GM21423 (cell line): ENCODE measurements at regions not wholly inside any gene's neighbourhood (a gene's known extent, or its start where the extent isn't known, plus 50 kb on each side); places are given as distances from the start of the nearest gene placed in this dataset.

Experiments used
- ATAC-seq: cut with Tn5 transposase; IDR thresholded peaks from one replicate; pipeline ENCODE4 v1.9.1; 2021; ENCODE audit warnings: mild to moderate bottlenecking, moderate library complexity; ENCODE audit not compliant: unreplicated experiment

DNA sequence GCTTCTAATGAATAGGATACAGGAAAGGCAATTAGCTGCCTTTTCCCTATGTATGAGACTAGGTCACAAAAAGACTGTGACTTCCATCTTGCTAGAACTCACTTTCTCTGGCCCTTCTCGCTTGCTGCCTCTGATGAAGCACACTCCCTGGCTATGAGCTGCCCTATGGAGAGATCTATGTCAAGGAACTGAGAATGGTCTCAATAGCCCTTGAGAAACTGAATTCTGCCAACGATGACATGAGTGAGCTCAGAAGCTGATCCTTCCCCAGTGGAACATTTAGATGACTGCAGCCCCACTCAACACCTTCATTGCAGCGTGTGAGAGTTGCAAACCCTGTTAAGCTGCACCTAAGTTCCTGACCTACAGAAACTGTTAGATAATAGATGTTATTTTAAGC, 309.8 kb downstream of the COG6 start:
- no peak for ATAC-seq

DNA sequence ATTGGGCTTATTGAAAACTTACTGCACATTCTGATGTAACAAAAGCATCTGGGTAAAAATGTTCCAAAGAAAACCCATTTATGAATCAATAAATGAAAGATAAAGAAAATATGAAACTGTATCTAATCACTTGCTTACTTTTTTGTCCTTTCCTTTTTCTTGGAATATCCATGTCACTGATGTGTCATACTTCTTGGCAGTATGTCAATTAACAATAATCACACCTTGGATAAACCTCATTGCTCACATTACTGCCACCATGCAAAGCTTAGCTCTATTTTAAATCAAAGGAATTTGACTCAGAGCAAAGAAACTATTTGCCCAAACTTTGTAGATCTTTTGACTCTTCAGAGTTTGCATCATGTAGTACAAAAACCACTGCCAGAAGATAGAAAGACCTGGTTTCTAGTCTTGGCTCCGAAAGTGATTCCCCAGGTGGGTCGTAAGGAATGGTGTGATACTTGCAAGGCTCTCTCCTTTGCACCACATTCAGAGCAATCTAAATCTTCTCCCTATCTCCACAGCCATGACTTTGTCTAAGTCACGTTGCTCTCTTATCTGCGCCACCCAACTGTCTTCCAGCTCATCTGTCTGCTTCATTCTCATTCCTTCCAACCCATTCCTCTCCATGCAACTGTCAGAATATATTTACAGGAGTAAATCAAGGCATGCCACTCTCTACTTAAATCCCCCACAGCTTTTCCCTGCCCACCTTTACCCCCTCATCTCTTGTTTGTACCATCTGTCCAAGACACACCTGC, 311.9 kb downstream of the COG6 start:
- no peak for ATAC-seq

DNA sequence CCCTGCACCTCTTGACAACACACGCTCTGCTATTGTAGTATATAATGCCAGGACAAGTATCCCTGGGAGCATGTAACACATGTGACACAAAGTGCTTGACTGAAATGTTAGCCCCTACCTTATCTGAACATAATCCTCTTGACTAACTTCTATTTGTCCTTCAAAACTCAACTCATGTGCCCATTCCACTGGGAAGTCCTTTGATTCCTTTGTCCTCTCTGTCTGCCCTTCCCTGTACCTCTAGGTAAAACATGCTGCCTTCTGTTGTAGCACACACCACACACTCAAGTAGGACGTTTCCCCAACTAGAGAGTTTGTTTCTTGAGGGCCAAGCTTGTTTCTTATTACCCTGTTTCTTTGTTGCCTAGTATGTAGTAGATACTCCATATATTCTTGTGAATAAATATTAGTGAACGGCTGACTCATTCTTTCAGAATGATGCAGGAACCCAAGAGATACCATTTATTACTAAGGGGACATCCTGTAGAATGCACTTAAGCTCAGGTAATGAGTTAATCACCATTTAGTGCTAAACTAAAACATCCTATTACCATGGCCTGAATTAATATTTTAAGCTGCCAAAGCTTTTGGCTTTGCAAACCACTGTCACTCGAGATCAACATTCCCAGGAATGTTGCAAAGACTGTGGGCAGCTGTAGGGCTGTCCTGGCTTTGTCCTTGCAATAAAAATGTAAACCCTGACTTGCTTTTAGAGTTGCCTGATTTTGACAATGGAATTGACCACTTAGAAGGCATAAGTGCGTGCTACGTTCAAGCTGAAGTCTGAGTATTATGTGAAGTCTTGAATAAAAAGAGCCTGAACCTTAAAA, 313.4 kb downstream of the COG6 start:
- no peak for ATAC-seq

DNA sequence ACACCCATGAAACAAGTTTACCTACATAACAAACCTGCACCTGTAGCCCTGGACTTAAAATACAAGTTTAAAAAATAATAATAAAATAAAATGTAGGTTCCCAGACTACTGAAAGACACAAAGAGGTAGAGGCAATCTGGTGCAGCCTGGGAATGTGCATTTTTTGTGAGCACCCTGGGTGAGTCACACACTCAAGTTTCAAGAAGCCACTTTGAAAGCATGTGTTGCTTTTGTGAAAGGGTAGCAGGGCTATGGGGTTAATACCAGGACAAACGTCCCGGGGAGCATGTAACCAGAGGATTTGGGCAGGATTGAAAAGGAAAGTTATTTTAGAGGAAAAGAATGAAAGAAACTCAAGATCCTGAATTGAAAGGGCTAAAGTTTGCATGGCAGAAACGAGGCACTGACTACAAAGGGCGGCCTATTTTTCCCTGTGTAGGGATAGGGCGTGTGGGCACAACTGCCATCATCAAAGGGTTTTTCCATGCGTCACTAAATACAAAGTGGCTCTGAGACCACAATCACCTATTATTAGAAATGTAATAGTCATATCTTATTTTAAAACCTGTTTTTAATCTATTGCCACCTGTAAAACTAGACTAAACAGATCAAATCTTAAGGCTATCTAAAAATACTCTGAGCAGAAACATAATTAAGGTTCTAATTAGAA, 314.9 kb downstream of the COG6 start:
- no peak for ATAC-seq

DNA sequence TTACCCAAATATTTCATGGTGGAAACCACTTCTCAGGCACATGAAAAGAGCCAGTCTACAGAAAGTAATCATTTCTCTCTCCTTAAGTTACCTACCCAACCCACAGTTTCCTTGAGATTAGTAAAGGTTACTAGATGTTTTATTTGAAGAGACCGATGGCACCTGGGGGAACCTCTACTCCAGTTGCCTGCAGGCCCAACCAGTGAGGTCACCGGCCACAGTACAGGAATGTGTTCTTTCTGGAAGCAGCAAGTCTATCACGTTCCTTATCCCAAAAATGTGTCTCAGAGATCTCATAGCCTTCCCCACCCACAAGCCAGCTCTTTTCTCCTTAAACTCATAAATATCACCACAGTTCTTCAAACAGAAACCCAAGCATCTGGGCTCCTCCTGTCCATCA, 316.1 kb downstream of the COG6 start:
- ATAC-seq, result no peak

DNA sequence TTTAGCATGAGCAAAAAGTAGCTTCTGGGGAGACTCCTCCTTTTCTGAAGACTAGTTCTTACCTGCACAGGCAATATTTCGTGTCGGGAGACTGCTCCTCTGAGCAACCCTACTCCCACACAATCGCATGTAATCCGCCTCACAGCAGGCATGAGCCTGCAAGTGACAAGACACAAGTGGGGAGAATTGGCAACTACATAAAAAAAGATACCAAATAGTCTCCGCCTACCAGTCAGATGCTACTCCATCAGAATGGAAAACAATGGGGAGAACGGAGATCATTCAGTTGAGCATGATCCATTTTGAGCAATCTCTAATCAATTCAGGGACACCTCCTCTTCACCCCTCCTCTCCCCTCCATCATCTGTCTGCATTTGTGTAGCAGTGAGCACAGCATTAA, 321.0 kb downstream of the COG6 start:
- ATAC-seq, result no peak

DNA sequence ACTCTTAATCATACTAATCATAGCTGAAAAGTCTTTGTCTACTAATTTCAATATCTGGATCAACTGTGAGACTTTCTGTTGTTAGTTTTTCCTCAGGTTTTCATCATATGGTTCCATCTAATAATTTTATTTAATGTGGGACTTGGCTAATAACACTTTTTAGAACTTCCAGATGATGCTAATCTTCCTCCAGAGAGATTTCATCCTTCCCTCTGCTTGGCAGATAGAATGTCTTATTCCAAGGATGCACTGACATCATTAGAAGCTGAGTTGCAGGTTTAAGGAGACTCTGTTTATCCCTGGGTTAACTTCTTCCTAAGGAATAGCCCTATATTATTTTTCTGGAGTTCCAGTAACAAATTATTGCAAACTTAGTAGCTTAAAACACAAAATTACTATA, 325.6 kb downstream of the COG6 start:
- no peak for ATAC-seq

DNA sequence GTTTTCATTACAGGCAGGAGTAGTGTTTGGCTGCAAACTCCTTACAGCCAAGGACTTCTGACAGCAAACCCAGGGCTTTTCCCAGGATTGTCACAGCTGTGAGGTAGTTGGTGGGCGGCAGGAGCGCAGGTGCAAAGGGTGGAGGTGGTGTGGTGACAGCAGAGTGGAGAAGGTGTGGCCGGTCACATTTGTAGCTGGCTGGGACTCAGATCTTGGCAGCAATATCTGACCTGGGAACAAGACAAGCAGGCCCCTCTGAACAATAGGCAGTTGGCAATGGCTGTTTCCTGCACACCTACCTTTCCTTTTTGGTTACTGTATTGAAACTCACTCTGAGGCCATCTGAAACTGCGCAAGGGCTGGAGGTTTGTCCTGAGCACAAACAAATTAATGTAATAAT, 327.3 kb downstream of the COG6 start:
- ATAC-seq, result no peak

DNA sequence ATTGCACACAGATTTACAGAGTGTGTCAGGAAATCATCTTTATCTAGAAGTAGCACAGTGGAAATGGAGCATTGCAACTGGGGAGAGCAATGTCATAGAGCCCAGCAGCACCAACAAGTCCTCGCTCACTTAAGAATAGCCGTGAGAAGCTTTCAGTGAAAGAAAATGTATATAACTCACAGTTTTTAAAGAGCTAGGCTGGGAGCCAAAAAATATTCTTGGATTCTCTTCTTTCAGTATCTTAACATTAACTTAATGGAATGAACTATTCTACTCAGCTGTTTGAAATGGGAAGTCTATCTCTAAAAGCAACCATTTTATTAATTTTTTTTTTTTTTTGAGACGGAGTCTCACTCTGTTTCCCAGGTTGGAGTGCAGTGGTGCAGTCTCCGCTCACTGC, 329.6 kb downstream of the COG6 start:
- ATAC-seq, result no peak

DNA sequence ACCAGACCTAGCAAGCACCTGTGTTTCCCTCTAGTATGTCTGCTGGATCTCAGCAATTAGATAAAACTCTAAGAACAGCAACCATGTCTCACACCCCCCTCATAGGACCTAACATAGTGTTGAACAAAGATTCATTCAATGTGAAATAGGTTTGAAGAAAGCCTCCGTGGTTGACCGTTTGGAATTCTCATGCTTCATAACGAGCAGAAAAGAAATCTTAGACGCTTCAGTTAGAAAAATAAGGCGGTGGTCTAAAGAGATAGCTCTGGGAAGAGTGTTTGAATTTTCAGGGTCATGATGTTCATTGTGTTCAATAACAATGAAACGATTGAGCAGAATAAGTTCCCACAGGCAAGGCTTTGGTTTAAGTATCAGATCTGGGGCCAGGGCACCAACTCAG, 332.9 kb downstream of the COG6 start:
- no peak for ATAC-seq

DNA sequence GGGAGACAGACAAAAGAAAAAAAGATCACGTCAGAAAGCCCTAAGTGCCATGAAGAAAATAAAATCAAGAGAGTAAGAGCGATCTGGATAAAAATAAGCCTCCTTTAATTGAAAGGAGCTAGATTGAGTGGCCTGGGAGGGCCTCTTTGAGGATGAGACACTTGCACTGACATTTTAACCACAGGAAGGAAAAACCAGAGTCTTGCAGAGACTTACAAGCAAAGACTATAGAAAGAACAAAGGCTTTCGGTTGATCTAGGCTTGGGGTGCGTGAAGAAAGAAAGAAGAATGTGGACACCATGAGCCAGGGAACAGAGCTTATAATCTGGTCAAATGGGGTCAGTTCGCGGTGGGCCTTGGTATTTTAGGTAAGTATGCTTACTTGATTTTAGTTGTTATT, 342.7 kb downstream of the COG6 start:
- no peak for ATAC-seq

DNA sequence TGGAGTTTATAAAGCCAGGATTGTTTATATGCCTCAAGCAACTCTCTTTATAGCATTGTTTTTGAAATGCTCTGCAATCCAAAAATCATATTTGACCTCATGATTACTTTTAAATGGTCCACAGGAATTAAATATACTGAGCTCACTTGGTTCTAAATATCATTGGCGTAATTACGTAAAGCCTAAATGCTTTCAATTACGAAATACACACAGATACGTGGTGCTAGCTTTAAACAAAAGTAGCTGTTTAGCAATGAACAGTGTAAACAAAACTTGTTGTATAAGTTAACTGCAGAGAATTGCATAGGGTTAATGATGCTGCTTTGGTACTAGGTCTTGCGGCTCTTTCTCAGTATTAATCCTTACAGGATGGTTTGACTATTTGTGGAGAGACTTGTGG, 346.6 kb downstream of the COG6 start:
- ATAC-seq, result no peak

DNA sequence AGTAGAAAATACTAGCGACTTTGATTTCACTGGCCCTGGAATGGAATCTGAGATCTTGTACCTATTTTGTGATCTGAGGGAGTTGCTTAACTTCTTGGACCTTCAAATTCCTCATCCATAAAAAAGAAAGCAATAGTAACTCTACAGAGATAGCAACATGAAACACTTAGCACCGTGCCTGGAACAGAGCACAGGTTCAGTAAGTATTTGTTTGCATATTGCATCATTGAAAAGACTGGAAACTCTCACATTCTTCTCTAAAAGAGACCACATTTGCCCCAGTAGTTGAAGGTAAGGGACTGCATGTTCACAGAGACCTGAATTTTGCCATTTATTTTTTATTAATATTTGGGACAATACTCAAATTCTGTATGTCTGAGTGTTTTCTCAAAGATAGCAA, 358.1 kb downstream of the COG6 start:
- ATAC-seq, result no peak

DNA sequence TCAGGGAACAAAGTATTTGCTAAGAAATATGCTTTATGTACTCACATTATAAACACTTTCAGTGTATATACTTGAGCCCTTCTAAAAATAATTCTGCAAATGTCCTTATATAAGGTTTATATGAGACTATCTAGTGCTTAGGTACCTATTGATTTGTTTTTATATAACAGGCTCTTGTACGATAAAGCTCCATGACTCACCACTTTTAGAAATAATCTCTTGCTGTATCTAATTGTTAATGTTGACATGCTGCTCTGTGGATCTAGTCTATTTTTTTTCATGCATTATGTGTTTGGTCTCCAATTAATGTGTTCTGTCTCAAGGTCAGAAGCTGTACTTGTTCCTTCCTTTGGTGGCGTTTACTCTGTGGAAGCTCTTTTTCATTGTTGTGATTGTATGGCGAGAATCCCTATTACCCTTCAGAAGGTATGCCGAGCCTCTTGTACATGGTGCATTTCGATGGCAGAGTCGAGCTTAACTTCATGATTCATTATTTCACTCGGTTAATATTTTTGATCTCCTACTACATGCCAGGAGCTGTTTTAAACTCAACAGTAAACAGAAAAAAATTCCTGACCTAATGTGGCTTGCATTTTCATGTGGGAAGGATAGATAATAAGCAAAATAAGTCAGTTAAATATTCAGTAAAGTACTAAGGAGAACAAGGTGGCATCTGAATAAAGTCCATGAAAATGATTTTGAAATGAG, 361.6 kb downstream of the COG6 start:
- ATAC-seq, result no peak

DNA sequence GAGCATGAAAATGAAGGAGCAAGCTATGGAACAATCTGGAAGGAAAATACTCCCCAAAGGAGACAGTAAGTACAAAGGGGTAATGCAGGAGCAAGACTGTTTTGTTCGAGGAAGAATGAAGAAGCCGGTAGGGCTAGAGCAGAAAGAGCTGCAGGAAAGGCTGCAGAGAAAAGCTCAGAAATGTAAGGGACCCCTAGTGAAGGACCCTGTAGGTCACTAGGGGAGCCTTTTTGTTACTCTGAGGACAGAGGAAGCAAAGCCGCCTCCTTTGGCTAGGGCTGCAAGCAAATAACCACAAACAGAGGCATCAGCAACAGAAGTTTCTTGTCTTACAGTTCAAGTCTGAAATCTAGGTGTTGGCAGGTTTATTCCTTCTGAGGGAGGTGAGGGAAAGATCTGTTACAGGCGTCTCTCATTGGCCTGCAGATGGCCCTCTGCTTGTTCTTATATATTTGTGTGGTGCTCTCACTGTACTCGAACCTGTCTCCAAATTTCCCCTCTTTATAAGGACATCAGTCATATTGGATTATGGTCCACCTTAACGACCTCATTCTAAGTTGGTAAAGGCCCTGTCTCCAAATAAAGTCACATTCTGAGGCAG, 362.3 kb downstream of the COG6 start:
- ATAC-seq, result no peak

DNA sequence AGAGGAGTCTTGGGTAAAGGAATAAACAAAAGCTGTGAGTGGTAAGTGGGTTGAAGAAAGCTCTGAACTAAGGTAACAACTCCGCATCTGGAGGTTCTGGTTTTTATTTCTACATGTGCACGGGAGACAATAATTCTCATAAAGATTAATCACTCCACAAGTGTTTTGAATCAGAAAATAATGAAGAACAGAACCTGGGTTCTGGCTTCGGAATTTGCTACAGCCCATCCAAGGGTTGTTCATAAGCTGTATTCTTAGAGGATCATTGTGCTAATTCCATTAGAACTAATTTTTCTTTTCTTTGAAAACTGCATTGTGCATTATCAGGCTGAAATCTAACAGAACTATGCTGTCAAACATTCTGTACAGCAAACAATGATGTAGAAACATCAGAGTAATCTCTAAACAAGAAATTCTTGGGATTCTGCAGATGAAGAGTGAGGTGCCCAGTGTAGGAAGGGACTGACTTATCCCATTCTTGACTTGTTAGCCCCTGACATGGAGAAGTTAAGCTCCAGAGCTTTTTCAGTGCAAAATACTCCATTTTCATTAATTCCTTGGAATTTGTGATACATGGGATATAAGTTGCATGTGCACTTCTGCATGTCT, 368.2 kb downstream of the COG6 start:
- no peak for ATAC-seq

DNA sequence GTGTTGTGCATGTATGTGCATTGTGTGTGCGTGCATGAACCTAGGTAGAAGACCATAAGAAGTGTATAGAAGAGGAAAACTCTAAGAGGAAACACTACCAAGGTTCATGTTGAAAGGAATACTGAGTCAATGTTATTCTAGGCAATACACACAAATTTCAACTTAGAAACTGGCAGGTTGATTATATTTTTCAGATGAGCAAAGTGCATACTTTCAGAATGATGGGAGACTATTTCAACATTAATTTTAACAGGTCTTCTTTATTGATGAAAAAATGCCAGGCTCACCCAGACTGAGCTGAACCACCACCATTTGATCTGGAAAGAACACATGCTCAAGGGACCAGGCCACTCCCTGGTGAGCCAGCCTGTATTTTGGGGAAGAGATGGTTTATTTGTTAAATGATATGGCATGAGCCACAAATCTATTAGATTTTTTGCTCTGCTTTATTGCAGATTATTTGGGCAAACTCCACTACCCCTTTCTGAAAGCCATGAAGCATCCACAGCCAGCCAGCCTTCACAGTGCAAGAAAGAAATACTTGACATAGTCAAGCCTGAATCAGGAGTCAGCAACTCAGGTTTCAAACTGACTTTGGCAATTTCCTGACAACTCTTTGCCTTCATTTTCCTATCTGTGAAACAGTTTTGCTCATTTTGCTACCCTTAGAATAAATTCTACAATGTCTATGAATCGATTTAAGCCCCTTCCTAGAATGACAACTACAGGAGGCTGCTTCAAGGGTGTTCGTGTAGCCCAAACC, 368.9 kb downstream of the COG6 start:
- no peak for ATAC-seq

DNA sequence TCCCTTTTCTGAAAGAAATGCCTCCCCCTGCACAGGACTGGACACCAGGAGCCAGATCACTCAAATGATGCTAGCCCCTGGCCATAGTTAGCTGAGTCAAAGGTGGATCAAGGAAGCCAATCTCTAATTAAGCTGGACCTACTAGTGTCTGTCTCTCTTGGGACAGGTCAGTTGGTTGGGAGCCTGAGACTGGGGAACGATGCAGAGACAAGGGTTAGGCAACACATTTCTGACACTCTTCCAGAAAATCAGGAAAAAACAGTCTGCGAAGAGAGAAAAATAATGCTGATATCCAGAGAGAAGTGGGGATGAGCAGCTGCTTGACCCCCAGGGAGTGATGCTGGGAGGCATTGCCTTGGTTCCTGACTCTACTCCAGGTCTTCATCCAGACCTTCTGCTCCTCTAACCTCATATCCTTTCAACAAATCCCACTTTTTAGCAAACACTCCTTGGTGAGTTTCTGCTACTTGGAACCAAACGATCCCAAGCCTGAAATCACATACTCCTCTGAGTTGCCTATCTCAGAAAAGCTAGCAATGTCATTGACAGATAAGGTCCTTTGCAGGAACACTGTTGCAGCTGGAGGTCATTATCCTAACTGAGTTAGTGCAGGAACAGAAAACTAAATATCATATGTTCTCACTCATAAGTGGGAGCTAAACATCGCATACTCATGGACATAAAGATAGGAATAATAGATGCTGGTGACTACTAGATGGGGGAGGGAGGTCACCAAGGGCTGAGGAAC, 369.7 kb downstream of the COG6 start:
- no peak for ATAC-seq

DNA sequence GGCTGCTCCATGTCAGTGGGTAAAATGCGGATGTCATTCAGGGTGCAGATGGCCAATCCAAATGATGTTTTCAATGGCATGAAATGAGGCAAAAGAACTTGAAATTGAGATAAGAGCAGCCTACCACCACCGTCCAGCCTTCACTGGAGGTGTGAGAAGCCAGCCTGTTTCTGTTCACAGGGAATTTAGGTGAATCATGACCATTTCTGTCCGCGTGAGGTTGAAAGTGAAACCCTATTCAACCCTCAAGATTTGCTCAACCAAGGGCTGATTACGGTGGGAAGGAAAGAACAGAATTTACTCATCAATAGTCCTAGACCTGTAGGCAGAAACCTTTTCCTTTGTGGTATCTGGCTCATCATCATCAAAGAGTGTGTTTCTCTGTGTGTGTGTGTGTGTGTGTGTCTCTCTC, 370.7 kb downstream of the COG6 start:
- ATAC-seq, result peak; percentile 90
